ENCODE measurements at regions not wholly inside any gene's neighbourhood (a gene's known extent, or its start where the extent isn't known, plus 50 kb on each side); places are given as distances from the start of the nearest gene placed in this dataset.

DNA sequence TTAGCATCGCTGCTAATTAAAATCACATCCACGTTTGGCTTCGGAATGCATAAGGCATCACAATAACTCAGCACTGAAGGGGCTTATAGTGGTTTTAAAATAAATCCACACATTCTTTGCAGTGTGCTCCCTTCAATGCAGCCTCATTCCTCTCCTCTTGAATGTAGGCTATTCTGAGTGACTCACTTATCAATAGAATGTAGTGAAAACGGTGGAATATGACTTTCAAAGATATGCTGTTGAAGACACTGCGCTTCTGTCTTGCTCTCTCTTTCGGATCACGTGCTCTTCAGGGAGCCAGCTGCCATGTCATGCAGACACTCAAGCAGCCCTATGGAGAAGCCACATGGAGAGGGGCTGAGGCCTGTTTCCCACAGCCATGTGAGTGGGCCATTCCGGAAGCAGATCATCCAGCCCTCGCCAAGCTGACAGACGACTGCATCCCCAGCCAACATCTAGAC lies 87.4 kb downstream of the CRYGS start:
- H3K9me3 Mint-ChIP-seq = no peaks in the 10 kb centered on the region; a peak in 1 of 5 replicates
- no peak overlapping the region for H2BK5ac ChIP-seq (ENCODE audit: insufficient read length, low read length)
- H3T11ph ChIP-seq (ENCODE audit: low read length) = no peak overlapping the region
- H3K4me3 Mint-ChIP-seq = no peak overlapping the region
- peaks cover 6% of the 10 kb centered on the region for H3K27me3 Mint-ChIP-seq (ENCODE audit: low read depth)
- H3K14ac ChIP-seq (ENCODE audit: insufficient read depth, low read length) = no peak overlapping the region
- H3K4me2 ChIP-seq (ENCODE audit: insufficient read depth, insufficient read length, low read length) = no peak overlapping the region
- H3K4ac ChIP-seq (ENCODE audit: low read depth, low read length) = no peak overlapping the region
- H3K27ac ChIP-seq (ENCODE audit: insufficient read length, low read depth, low read length) = no peak overlapping the region
- no peak overlapping the region for H2AFZ ChIP-seq (ENCODE audit: low read length)
- no peaks in the 10 kb centered on the region for H3K4me1 ChIP-seq (ENCODE audit: insufficient read depth, low read length)
- no peak overlapping the region for H2AK5ac ChIP-seq (ENCODE audit: insufficient read length, low read length)
- H4K5ac ChIP-seq (ENCODE audit: insufficient read length, low read depth, low read length) = no peak overlapping the region
- no peaks in the 10 kb centered on the region for H3K36me3 Mint-ChIP-seq (ENCODE audit: insufficient read depth in 1 of 3, low read depth in 3 of 3)
- no peak overlapping the region for H4K8ac ChIP-seq (replicated peaks; ENCODE audit: insufficient read length, low read depth, low read length)
- WGBS (ENCODE audit: extremely low coverage, insufficient read length, low lambda C conversion rate) = no CpG with 5 or more reads among the region's 10 CpGs
- no peaks in the 10 kb centered on the region for H3K9me3 ChIP-seq (ENCODE audit: control insufficient read depth, low read depth, low read length)
- H3K23ac ChIP-seq (ENCODE audit: insufficient read length, low read depth, low read length) = no peak overlapping the region
- no peaks in the 10 kb centered on the region for H3K79me2 ChIP-seq (ENCODE audit: insufficient read depth, low read length)
- H3K4me1 Mint-ChIP-seq = peaks cover 6 to 27% of the 10 kb centered on the region in 2 experiments
- no peak overlapping the region for H3K18ac ChIP-seq (ENCODE audit: insufficient read length, low read depth, low read length)
- no peak overlapping the region for H3K27ac Mint-ChIP-seq
- H2BK120ac ChIP-seq (ENCODE audit: low read depth, low read length, poor library complexity, severe bottlenecking) = no peak overlapping the region
- H4K20me1 ChIP-seq (ENCODE audit: control insufficient read depth, insufficient read depth, insufficient read length) = no peaks in the 10 kb centered on the region
- H2BK20ac ChIP-seq (ENCODE audit: low read depth, low read length, poor library complexity, severe bottlenecking) = no peak overlapping the region
- no peak overlapping the region for H3K9ac ChIP-seq (ENCODE audit: extremely low read depth, insufficient read length, low read length)
- H4K91ac ChIP-seq (ENCODE audit: insufficient read length, low read depth, low read length) = no peak overlapping the region
- H3K27me3 ChIP-seq (ENCODE audit: insufficient read depth, low read length) = no peaks in the 10 kb centered on the region
- H2BK15ac ChIP-seq (ENCODE audit: low read depth, low read length) = no peak overlapping the region
- H2BK12ac ChIP-seq (ENCODE audit: insufficient read length, low read depth, low read length) = no peak overlapping the region
- TF ChIP-seq CTCF (conservative IDR thresholded peaks at IDR 0.05) = no peak
- DNase-seq = no peak
- H3K56ac ChIP-seq (ENCODE audit: insufficient read length, low read depth, low read length) = no peak overlapping the region
- no peaks in the 10 kb centered on the region for H3K79me1 ChIP-seq (ENCODE audit: insufficient read depth, low read depth, low read length, poor library complexity, severe bottlenecking)
- no peaks in the 10 kb centered on the region for H3K23me2 ChIP-seq (ENCODE audit: insufficient read length, low read depth, low read length, poor library complexity, severe bottlenecking)

Data from H9 (cell line).